Thymus (tissue), 11 donors: ENCODE measurements at regions not wholly inside any gene's neighbourhood (a gene's known extent, or its start where the extent isn't known, plus 50 kb on each side); places are given as distances from the start of the nearest gene placed in this dataset.
"Not testable (repeated sequence)": the region's sequence is repeated elsewhere in the genome, so short reads cannot be mapped to it uniquely, and the experiment has no call there.

Experiments
- DNase-seq, 9 donors: peaks; one replicate each; pipeline ENCODE4 v3.0.0-alpha.2; 2013; ENCODE audit warnings: low spot score in 9 of 9, low read depth in 6 of 9, missing footprints in 1 of 9
- H3K27ac ChIP-seq, 2 donors: one replicate each; pipeline ENCODE4 v1.5.1; 2013; ENCODE audit warnings: control low read depth in 1 of 2, low read depth in 1 of 2, low read length in 1 of 2, mild to moderate bottlenecking in 1 of 2, moderate library complexity in 1 of 2
- H3K27me3 ChIP-seq, 2 donors: one replicate each; pipeline ENCODE4 v1.5.1; 2013; ENCODE audit warnings: low read length in 1 of 2; ENCODE audit not compliant: control insufficient read depth in 2 of 2, insufficient read depth in 1 of 2
- H3K36me3 ChIP-seq, 2 donors: one replicate each; pipeline ENCODE4 v1.5.1; 2013; ENCODE audit warnings: low read length in 1 of 2, mild to moderate bottlenecking in 1 of 2, moderate library complexity in 1 of 2; ENCODE audit not compliant: control insufficient read depth in 2 of 2, insufficient read depth in 2 of 2
- H3K4me1 ChIP-seq, 2 donors: one replicate each; pipeline ENCODE4 v1.5.1; 2013; ENCODE audit warnings: low read length in 2 of 2; ENCODE audit not compliant: control insufficient read depth in 2 of 2, insufficient read depth in 2 of 2
- H3K4me3 ChIP-seq, 2 donors: one replicate each; pipeline ENCODE4 v1.5.1; 2013; ENCODE audit warnings: low read length in 2 of 2, control low read depth in 1 of 2, mild to moderate bottlenecking in 1 of 2
- H3K9me3 ChIP-seq, 2 donors: one replicate each; pipeline ENCODE4 v1.5.1; 2013; ENCODE audit warnings: low read length in 1 of 2, mild to moderate bottlenecking in 1 of 2; ENCODE audit not compliant: control insufficient read depth in 2 of 2, insufficient read depth in 1 of 2
- WGBS: extraction: QIAGEN DNeasy Blood & Tissue Kit; methylation state at CpG from one replicate; pipeline ENCODE4 v1.1.7; 2013; 5-methylcytosine and 5-hydroxymethylcytosine counted together
- donor health status: healthy.

DNA sequence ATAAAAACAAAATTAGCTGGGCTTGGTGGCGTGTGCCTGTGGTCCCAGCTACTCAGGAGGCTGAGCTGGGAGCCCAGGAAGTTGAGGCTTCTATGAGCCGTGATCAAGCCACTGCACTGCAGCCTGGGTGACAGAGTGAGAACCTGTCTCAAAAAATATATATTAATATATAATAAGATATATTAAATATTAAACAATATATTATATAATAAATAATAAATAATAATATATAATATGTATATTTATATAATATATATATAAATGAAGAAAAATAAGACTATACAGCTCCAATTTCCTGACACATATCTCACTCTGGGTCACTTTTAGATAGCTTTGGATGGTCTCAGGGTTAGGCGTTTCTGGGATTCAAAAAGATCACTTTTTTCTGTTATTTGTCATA is 74.2 kb upstream of the DPPA4 start:
- DNase-seq: no peak
- H3K4me3 ChIP-seq: no peak overlapping the region
- no peak overlapping the region for H3K27ac ChIP-seq
- H3K9me3 ChIP-seq: peaks cover 0 to 8% of the 10 kb centered on the region in 2 donors
- WGBS: 94% methylated on average over 3 of the region's 3 CpGs
- H3K36me3 ChIP-seq: no peaks in the 10 kb centered on the region
- H3K4me1 ChIP-seq: no peaks in the 10 kb centered on the region
- H3K27me3 ChIP-seq: no peaks in the 10 kb centered on the region

DNA sequence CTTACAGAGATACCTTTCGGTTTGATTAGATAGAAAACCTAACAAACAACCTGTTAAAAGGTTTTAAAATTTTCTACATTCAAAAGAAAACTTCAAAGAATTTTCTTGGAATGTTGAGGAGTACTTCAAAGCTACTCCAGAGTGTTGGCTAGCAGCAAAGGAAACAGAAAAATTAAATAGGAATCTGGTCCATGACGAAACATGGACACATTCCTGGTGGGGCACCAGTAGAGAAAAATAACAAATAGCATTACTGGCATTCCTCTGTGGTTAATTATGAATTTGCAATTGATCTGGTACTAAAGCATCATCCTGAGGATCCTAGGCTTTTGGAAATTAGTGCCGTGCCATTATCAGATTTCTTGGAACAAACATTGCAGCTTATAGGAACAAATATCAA is 59.5 kb upstream of the DPPA4 start:
- DNase-seq: no peak
- H3K27me3 ChIP-seq: no peaks in the 10 kb centered on the region
- H3K4me1 ChIP-seq: no peaks in the 10 kb centered on the region
- WGBS: 98% methylated on average over 3 of the region's 3 CpGs
- H3K27ac ChIP-seq: no peak overlapping the region
- H3K4me3 ChIP-seq: no peak overlapping the region
- no peaks in the 10 kb centered on the region for H3K9me3 ChIP-seq
- no peaks in the 10 kb centered on the region for H3K36me3 ChIP-seq

DNA sequence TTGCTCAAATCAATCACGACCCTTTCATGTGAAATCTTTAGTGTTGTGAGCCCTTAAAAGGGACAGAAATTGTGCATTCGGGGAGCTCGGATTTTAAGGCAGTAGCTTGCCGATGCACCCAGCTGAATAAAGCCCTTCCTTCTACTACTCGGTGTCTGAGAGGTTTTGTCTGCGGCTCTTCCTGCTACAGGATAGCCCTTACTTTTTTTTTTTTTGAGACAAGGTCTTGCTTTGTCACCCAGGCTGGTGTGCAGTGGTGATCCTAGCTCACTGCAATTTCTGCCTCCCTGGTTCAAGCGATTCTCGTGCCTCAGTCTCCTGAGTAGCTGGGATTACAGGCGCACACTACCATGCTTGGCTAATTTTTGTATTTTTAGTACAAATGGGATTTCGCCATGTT is 56.4 kb upstream of the DPPA4 start:
- WGBS: 96% methylated on average over 10 of the region's 10 CpGs
- not testable (repeated sequence) for H3K36me3 ChIP-seq, H3K4me3 ChIP-seq, H3K9me3 ChIP-seq, H3K27me3 ChIP-seq, DNase-seq, H3K4me1 ChIP-seq, H3K27ac ChIP-seq

DNA sequence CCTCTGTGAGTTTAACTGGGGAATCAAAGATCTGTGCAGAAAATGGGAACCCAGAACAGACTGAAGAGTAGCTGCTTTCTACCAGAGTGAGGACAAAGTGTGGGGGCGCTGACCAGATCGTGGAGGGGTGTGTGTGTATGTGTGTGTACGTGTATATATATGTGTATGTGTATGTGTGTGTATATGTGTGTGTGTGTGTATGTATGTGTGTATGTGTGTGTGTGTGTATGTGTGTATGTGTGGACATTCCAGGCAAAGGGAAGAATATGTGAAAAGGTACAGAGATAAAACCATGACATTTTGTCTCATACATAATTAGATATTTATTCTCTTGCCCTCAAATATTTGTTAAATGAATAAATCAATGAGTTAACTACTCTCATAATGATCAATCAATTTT is 54.9 kb upstream of the DPPA4 start:
- peaks cover 2 to 7% of the 10 kb centered on the region in 2 donors for H3K4me1 ChIP-seq
- 92% methylated on average over 3 of the region's 3 CpGs for WGBS
- no peaks in the 10 kb centered on the region for H3K36me3 ChIP-seq
- no peaks in the 10 kb centered on the region for H3K27me3 ChIP-seq
- no peak for DNase-seq
- H3K9me3 ChIP-seq: no peaks in the 10 kb centered on the region
- H3K27ac ChIP-seq: no peak overlapping the region
- H3K4me3 ChIP-seq: no peak overlapping the region

- Histone ChIP-seq H3K4me1 (peaks cover 3 to 14% of the 10 kb centered on the region in 2 donors), H3K27me3 (no peaks in the 10 kb centered on the region), H3K4me3 (no peak overlapping the region), H3K9me3 (no peaks in the 10 kb centered on the region), H3K27ac (no peak overlapping the region), H3K36me3 (no peaks in the 10 kb centered on the region)
- 96% methylated on average over 1 of the region's 1 CpG for WGBS
- DNase-seq: no peak
These were observed 50.3 kb upstream of the DPPA4 start for GRCh38 chr3:109387621-109388020.

- no peak overlapping the region for H3K4me3 ChIP-seq
- no peaks in the 10 kb centered on the region for H3K36me3 ChIP-seq
- peak in 4 of 9 donors; percentile 2 to 45 (median 20) for DNase-seq
- H3K27me3 ChIP-seq: no peaks in the 10 kb centered on the region
- no peaks in the 10 kb centered on the region for H3K9me3 ChIP-seq
- H3K4me1 ChIP-seq: peaks cover 3 to 14% of the 10 kb centered on the region in 2 donors
- peak overlapping the region in 1 of 2 donors; percentile 17 for H3K27ac ChIP-seq
- WGBS: 0% methylated on average over 1 of the region's 1 CpG
These were observed 49.9 kb upstream of the DPPA4 start for GRCh38 chr3:109387201-109387600.
